ENCODE measurements at regions not wholly inside any gene's neighbourhood (a gene's known extent, or its start where the extent isn't known, plus 50 kb on each side); places are given as distances from the start of the nearest gene placed in this dataset.
"Not testable (repeated sequence)": the region's sequence is repeated elsewhere in the genome, so short reads cannot be mapped to it uniquely, and the experiment has no call there.

DNA sequence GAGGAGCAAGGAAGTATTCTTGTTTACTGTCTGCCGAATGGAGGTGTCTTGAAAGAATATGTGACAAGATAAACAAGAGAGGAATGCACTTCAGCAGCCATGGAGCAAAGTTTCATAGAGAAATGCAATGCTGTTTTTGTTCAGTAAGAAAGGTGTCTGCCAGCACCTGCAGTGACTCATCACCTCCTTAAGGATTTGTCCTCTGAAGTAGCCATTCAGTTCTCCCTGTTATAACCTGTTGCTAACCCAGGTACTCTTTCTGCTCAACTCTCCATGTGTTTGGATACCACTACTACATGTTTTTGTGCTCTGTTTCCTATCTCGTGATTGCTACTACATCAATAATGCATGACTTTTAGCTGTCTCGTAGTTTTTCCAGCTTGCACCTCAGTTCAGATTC lies 328.9 kb downstream of the CHL1 start:
- no peak for DNase-seq

DNA sequence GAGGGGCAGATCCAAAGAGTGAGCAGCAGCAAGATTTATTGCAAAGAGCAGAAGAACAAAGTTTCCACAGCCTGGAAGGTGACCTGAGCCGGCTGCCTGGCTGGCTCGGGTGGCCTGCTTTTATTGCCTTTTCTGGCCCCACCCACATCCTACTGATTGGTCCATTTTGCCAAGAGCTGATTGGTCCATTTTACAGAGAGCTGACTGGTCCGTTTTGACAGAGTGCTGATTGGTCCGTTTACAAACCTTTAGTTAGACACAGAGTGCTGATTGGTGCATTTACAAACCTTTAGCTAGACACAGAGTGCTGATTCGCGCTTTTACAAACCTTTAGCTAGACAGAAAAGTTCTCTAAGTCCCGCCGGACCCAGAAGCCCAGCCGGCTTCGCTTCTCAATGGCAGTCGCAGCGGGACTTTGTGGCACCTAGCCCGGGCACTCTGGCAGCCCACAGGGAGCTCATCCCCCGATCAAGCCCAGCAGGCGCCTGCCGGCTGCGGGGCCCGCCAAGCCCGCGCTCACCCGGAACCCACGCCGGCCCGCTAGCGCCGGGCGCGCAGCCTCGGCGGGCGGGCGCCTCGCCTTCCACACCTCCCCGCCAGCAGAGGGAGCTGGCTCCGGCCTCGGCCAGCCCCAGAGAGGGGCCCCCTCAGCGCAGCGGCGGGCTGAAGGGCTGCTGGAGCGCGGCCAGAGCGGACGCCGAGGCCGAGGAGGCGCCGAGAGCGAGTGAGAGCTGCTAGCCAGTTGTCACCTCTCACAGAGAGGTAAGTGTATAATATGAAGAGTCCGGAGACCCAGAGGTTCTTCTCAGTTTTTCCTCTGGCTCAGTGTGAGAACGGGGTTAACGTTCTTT lies 339.2 kb downstream of the CHL1 start:
- no peak for DNase-seq

DNA sequence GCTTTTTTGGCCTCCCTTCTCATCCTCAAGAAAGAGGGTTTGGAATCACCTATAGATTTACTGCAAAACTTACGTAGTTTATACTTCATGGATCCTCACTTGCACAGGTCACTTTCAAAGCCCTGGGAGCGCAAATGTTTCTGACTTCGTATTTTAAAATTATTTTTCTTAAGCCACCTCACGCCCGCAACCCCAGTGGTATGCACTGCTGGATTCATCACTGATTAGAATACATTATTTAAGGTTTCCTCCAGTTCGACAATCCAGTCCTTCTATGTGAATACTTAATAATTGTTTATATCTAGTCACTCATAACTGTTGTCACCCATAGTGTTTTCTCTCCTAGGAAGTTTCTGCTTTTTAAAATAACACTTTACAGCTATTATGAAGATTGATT lies 339.9 kb downstream of the CHL1 start:
- DNase-seq, result no peak

DNA sequence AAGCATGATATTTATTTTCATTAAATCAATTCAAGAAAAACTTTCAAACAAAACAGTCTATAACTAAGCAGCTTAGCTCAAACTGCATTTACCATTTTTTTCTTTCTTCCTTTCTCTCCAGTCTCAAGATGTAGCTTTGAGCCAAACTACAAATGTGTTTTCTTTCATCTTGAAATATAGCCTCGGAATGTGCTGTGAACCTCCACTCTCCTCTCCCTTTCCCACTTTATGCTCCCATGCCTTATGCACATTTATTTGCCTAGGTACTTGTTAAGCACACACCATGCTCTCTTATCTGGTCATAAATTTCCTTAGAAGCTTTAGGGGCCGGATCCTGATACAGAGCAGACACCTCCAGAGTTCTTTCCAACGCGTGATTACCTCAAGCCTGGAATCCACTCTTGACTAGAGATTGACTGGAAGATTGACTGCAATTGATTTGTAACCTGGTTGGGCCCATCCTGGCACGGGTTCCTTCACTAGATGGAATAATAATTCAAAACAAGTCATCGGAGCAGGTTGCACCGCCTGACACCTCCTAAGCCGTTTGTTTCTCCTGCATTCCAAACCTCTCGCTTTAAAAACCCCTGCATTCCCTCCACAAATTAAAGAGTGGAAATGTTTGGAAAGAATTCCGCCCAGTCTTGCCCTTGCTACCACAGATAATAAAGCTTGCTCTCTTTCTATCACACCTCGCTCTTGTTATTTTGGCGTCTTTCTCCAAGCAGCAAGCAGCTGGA lies 344.7 kb downstream of the CHL1 start:
- no peak for DNase-seq

DNA sequence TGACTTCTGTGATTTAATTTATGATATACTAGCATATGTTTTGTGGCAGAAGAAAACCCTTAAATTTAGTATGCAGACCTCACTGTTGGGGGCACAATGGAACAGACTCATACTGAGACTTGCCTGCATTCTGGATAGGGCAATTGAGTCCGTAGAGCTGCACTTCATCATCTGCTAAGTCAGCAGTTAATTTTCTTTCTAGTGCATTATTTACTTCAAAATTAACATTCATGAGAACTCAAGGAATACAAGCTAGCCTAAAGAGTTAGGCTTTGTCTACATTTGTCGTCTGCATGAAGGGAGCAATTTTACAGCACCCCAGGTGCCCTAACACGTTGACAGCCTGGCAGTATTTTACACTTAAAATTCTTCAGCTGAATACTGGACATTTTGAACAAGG lies 345.5 kb downstream of the CHL1 start:
- no peak for DNase-seq

DNA sequence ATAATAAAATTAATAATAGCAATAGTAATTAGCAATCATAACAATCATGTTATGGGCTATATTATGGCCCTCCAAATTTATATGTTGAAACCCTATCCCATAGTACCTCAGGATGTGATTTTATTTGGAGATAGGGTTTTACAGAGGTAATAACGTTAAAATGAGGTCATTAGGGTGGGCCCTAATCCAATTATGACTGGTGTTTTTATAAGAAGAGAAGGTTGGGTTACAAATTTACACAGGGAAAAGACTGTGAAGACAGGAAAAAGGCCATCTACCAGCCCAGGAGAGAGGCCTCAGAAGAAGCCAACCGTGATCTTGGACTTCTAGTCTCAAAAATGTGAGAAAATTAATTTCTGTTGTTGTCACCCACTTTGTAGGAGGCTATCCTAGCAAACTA lies 353.1 kb downstream of the CHL1 start:
- DNase-seq, result no peak

DNA sequence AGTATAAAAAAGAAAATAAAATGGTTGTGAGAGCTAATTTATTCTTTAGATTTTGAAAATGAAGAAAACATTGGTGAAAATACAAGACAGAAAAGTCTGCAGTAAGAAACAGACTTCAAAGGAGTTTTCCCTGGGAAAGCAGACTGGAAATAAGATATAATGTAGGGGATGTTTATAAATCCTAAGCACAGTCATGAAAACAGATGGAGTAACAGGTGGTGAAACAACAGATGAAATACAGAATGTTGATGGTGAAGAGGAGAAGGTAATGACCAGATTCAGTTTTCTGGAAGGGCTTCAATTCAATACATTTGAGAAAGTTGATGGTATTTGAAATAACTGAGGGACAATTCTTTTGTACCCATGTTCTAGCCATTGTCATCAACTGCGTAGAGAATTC lies 353.9 kb downstream of the CHL1 start:
- no peak for DNase-seq

DNA sequence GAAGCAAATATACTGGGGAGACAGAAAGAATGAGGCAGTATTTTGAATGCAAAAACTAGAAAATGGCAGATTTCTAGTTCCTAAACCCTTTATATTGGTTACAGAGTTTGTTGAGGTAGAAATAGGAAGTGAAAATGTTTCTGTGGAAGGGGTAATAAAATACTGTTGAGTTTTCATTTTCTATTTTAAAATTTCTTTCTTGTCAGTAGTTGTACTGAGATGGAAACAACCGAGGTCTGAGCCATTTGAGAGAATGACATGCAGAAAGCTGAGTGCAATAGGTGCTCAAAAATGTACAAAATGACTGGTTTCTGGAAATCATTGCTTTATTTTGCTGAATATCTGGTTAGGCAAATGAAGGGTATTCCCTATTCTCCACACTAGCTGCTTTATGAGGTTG lies 361.4 kb downstream of the CHL1 start:
- DNase-seq, result no peak

DNA sequence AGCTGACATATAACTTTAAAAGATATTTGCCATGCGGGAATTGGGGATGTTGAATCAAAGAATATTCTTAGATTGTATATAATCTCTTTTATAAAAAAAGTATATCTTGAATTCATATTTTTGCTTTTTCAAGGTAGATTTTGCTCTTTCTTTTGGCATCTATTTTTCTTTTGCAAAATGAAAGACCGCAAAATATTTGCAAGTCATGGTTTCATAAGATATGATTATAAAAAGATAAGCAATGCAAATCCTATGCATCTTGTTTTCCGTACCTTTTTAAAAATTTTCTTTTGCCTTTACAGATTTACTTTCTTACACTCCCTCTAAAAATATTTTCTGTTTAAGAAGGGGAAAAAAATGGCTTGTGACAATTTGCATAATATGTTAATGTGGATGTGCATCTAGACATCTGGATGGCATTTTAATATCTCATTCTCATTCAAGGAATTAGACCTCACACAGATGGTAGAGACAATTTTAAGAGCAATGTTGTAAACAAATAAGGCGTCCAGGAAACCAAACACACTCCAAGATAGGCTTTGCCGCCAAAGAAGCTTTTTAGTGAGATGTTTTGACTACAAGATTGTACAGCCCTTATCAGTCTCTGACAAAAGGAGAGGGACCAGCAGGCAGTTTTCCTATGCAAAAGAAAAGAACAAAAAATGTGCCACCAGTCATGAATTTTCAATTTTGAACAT lies 371.1 kb downstream of the CHL1 start:
- no peak for DNase-seq

DNA sequence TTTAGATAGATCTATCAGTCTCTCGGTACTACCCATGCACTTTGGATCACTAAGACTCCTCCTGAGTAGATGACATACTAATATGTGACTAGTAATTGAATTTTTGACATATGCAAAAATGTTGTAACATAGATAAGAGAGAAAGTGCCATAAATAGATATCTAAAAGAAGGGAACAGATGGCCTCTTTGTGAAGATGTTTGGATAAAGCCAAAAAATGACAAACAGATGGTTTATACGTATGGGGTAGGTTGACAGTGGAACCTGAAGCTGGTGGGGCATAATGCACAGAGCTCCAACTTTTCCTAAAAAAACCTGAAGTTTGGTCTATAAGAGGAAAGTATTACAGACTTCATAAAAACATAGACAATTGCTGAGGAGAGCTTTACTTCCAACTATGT lies 383.0 kb downstream of the CHL1 start:
- not testable (repeated sequence) for DNase-seq

DNA sequence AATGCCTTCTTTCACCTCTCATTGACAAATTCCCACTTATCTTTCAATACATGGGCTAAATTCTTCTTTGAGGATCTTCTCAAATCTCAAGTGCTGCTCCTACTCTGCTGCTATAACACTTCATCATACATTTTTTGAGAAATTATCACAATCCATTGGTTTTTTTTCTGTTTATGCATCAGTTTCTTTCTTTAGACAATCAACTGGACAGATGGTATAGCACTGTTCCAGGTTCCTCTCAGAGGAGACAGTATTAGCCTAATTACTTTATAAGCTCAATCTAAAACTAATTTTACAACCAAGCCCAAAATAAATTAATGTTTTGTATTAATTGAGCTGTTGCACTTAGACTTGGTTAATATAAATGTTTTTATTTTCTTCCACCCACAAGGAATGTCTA lies 392.5 kb downstream of the CHL1 start:
- DNase-seq, result not testable (repeated sequence)

DNA sequence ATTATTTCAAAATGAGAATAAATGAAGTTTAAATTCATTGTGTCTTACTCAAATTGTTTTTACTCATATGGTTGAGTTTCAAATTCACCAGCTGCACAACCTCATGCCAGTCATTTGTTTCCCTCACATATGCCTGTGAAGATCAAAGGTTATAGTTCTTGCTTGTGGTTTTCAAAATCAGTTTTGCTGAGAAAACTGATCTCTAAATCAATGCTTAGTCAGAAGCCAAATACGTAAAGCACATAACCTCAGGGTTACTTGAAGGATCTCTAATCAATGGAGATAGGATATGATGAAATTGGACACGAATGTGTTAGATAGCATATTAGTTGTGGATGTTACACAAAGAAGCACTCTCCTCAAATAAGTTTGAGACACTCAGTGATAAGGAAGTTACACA lies 400.7 kb downstream of the CHL1 start:
- DNase-seq, result not testable (repeated sequence)

DNA sequence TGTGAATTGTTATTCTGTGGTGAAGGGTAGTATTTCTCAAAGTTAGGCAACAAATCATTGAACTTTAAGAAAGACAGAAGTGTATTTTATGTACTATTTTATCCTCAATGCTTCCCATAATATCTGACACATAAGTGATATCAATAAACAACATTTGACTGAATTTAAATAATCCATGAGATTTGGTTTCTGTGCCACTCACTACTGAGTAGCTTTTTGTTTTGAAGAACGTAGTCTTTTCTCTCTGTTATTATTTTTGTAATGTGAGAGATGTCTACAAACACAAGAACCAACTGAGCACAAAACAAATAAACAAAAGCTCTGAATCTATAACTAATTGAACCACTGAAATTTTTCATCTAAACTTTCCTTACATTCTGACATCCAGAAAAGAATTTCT lies 401.2 kb downstream of the CHL1 start:
- DNase-seq, result not testable (repeated sequence)

DNA sequence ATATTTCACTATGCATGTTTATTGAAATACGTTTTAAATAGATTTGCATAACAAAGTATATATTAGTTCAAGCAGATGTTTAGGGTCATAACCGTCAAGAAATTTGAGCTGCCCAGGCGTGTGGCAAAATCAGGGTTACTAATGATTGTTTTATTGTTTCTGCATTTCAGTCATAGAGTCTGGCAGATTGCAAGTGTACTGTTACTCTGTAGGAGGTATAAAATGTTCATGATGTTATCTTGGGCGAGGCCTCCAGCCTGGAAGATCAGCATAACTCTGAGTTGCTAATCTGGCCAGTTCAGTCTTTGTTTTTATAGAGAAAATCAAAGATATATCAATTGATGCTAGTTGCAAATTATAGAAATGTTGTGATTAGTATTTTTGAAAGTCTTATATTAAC lies 410.9 kb downstream of the CHL1 start:
- not testable (repeated sequence) for DNase-seq

DNA sequence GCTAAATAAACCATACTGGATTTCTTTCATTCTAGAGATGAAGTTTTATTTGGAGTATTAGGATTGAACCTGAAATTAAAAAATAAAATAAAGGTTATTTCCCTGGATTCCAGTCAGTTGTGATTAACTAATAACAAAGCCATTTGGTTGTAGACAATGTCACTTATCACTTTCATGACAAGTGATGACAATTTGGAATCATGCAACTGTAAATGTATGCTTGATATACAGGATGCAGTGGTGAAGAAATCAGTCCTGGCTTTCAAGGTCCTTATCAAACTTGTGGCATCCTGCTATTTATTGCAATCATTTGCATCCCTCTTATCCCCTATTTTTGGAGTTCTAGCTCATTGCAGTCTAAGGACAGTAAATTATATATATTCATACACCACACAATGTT lies 425.2 kb downstream of the CHL1 start:
- DNase-seq, result no peak

DNA sequence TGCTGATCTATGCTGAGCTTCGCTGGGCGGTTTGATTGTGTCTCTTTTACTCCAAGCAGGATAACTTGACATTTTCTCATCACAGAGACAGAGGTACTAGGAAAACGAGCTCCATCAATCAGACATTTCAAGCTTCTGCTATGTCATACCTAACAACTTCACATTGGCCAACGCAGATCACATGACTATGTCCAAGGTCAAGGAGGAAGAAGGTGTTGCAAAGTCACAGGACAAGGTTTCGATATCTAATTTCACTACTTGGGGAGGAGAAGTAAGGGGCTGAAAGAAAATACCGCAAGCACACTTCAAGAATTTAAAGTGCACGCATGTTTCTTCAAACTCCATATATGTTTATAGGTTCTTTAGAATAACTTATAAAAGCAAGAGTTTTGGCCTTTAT lies 425.8 kb downstream of the CHL1 start:
- no peak for DNase-seq

DNA sequence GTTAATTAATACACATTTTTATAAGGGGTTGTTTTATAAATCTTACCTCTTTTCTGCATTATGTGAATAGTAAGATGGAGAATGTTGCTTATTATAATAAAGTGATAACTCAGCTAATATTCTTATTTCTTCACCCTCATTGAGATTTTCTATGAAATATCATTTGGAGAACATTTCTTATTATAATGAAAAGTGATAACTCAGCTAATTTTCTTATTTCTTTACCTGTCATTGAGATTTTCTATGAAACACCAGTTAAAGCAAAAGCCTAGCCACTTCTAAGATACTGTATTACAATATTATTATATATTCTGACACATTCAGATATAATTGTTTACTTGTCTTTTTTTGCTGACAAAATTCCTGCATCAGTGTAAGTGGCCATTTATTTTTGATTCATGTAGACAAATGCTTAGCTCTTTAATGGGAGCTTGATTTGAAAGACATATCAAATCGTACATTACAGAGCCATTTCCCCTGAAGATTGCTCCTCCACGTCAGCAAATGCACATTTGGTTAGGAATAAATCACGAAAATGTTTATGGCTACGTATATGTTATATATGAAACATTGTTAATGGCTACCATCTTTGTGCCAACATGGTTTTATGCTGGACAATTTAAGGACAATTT lies 427.5 kb downstream of the CHL1 start:
- DNase-seq, result no peak

DNA sequence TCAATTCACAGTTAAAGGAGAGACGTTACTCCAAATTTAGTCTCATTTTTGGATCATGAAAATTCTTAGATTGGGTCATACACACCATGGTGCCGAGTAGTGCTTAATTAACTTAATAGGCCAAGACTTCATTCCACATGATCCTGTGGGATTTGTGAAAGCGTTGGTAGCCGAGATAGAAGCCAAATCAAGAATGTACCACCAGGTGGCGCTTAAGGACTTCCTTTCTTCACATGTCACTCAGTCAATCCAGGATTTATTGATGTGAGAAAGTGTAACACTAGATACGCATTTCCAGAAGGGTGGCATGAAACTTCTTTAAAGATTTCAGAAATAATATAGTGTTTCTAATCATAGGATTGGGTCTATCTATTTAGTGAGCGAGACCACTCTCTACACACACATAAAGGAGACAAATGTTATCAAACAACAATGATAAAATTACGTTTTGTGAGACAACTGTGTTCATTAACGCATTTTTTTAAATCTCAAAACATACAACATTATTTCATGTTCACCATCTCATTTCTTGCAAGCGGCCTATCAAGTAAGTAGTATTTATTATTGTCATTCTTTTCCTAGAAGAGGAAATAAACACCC lies 436.1 kb downstream of the CHL1 start:
- peak in 1 of 2 donors; percentile 0 for DNase-seq

DNA sequence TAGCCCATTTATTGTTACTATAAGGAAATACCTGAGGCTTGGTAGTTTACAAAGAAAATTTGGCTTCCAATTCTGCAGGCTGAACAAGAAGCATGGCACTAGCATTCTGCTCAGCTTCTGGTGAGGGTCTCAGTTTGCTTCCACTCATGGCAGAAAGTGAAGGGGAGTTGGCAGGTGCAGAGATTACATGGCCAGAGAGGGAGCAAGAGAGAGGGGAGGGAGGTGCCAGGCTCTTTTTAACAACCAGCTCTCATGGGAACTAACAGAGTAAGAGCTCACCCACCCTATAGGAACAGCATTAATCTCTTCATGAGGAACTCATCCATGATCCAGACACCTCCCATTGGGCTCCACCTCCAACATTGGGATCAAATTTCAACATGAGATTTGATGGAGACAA lies 437.9 kb downstream of the CHL1 start:
- DNase-seq, result no peak

DNA sequence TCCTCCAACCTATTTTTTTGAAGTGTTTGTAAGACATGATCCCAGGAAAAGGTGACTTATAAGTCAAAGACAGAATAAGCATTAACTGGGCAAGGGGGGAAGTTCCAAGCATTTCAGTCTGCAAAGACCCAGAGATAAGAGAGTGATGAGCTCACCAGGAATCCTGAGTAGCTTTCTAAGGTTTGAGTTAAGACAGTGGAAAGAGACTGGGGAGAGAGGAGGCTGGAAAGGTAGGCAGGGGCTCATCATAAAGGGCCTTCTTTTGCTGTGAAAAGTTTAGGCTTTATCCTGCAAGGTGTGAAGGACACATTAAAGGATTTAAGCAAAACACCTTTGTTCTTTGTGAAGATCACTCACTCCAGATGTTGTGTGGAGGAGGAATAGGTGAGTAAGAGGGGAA lies 438.8 kb downstream of the CHL1 start:
- no peak for DNase-seq

DNA sequence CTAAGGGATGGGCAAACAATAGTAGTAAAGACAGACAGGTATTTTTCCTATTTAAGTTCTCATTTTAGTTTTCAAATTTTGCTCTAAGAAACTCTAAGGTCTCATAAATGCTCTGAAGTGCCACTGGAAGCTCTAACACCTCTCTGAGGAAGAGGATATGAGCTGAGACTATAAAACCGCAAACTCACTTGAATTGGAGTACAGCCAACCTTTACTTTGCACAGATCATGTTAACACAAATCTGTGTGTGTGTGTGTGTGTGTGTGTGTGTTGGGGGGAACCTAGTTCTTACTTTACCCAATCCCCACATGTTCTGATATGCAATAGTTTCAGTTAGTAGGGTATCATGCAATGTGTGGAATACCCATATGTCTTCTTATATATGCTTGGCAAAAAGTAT lies 446.8 kb downstream of the CHL1 start:
- DNase-seq, result no peak

DNA sequence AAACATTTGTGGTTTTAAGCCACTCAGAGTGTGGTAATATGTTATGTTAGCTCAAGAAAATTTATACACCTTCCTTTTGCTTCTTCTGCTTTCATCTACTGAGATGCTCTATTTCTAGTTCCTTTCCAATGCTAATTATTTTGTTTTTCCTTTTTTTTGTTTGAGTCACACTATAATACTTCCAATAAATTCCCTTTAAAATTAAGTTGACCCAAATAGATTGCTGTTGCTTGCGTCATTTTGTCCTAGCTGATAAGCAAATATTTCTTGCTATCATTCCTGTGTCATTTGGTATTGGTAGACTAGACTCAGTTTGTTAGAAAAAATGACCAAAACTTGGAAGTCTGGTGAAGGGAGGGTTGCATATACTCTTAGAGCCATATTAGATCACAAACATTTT lies 437.0 kb upstream of the CNTN6 start:
- no peak for DNase-seq

DNA sequence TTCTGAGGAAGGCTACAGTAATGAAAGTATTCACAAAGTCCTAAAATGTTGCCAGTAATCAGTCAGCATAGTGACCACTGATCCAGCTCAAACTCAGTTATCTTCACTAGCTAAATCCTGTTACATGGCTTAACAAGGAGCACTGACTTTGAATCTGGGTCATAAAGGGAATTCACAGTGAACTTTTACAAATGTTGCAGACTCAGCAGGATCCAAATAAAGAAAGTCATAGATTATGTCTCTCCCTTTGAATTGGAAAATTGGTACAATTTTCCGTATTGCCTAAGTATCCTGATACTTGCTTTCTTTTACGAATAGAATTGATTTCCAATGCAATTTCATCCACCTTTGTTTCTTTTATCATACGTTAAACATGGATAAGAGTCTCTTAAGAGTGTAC lies 431.5 kb upstream of the CNTN6 start:
- no peak for DNase-seq
